HCT116 (cell line): ENCODE measurements at regions not wholly inside any gene's neighbourhood (a gene's known extent, or its start where the extent isn't known, plus 50 kb on each side); places are given as distances from the start of the nearest gene placed in this dataset.
"Not testable (repeated sequence)": the region's sequence is repeated elsewhere in the genome, so short reads cannot be mapped to it uniquely, and the experiment has no call there.

Source experiments
- ATAC-seq: fragments of 200-7000 bp; cut with Tn5 transposase; 2 replicates; pipeline ENCODE4 v1.9.1; 2020; ENCODE audit warnings: mild to moderate bottlenecking, moderate library complexity
- BruUV-seq: library from RNA; stranded (reverse); fragments of 400-500 nt; replicated peaks from 2 replicates; lab custom pipeline; 2021; lab: Mats Ljungman, UMichigan
- CTCF ChIA-PET: fragments of 300-600 bp; sonication (Branson Sonifier 250); formaldehyde crosslinking; loops from one replicate; lab custom pipeline; 2021; ENCODE audit warnings: antibody characterized with exemption; lab: Charles Lee
- POLR2A ChIA-PET: fragments of 300-600, 350-600 bp; sonication (Branson Sonifier 250); formaldehyde crosslinking; loops from one replicate; lab custom pipeline; 2021; ENCODE audit warnings: antibody characterized with exemption; lab: Charles Lee
- RAD21 ChIA-PET, 2 experiments: fragments of 300-600 bp; sonication (Branson Sonifier 250); formaldehyde crosslinking; loops; one replicate each; lab custom pipeline; 2023; ENCODE audit warnings: low total read pairs in 2 of 2; ENCODE audit not compliant: uncharacterized antibody in 2 of 2, unreplicated experiment in 2 of 2, low non-redundant PET in 1 of 2; lab: Charles Lee
- DNase-seq: peaks from one replicate; pipeline ENCODE4 v3.0.0-alpha.2; 2010; ENCODE audit warnings: low read depth, low spot score
- H2AFZ ChIP-seq: fragments of 200-600 bp; shearing (Covaris generic), sonication (generic); 2 replicates; pipeline ENCODE4 v1.6.1; 2017; ENCODE audit warnings: low read depth, mixed run types, mixed read lengths, antibody characterized with exemption, low read length; ENCODE audit not compliant: poor library complexity, severe bottlenecking
- H3K27ac ChIP-seq: 2 replicates; pipeline ENCODE4 v1.5.1; 2012; ENCODE audit warnings: low read depth, low read length
- H3K27me3 ChIP-seq: fragments of 200-600 bp; sonication (generic); 2 replicates; pipeline ENCODE4 v1.6.1; 2016; ENCODE audit warnings: mixed run types, low read length, mixed read lengths; ENCODE audit not compliant: insufficient read depth
- H3K36me3 ChIP-seq, 2 experiments: fragments of 200-500 bp in 1 of 2; fragments of 200-600 bp in 1 of 2; sonication (Bioruptor generic) in 1 of 2; sonication (generic) in 1 of 2; 2 replicates each; pipeline versions ENCODE4 v1.5.1 to v1.6.1; 2014 to 2016; ENCODE audit warnings: low read length in 2 of 2, inconsistent platforms in 1 of 2, mixed read lengths in 1 of 2, mixed run types in 1 of 2; ENCODE audit not compliant: insufficient read depth in 2 of 2, control insufficient read depth in 1 of 2
- H3K4me1 ChIP-seq, 2 experiments: fragments of 200-600 bp in 1 of 2; sonication (generic) in 1 of 2; 2 replicates each; pipeline versions ENCODE4 v1.5.1 to v1.6.1; 2012 to 2017; ENCODE audit warnings: low read length in 2 of 2, inconsistent platforms in 1 of 2, mild to moderate bottlenecking in 1 of 2, mixed read lengths in 1 of 2, mixed run types in 1 of 2, moderate library complexity in 1 of 2; ENCODE audit not compliant: insufficient read depth in 2 of 2, control insufficient read depth in 1 of 2
- H3K4me2 ChIP-seq: fragments of 200-600 bp; sonication (generic); 2 replicates; pipeline ENCODE4 v1.6.1; 2017; ENCODE audit warnings: mixed run types, low read length, mixed read lengths
- H3K4me3 ChIP-seq, 2 experiments: fragments of 200-600 bp in 1 of 2; sonication (generic) in 1 of 2; replicated peaks in 1 of 2; 2 replicates each; pipeline ENCODE4 v1.5.1; 2011 to 2016; ENCODE audit warnings: low read length in 2 of 2, control low read depth in 1 of 2, low read depth in 1 of 2, mild to moderate bottlenecking in 1 of 2, mixed read lengths in 1 of 2, mixed run types in 1 of 2
- H3K79me2 ChIP-seq: fragments of 200-600 bp; sonication (generic); 2 replicates; pipeline ENCODE4 v1.6.1; 2017; ENCODE audit warnings: mild to moderate bottlenecking, mixed run types, low read length, moderate library complexity, mixed read lengths; ENCODE audit not compliant: insufficient read depth
- H3K9ac ChIP-seq: fragments of 200-600 bp; sonication (generic); 2 replicates; pipeline ENCODE4 v1.6.1; 2016; ENCODE audit warnings: low read length, mixed read lengths
- H3K9me2 ChIP-seq: fragments of 200-600 bp; sonication (generic), shearing (Covaris generic); 2 replicates; pipeline ENCODE4 v1.6.1; 2017; ENCODE audit warnings: mixed run types, mild to moderate bottlenecking, moderate library complexity; ENCODE audit not compliant: insufficient read depth
- H3K9me3 ChIP-seq, 2 experiments: fragments of 200-500 bp in 1 of 2; fragments of 200-600 bp in 1 of 2; sonication (Bioruptor generic) in 1 of 2; sonication (generic) in 1 of 2; 2 replicates each; pipeline ENCODE4 v1.6.1; 2014 to 2017; ENCODE audit warnings: low read length in 2 of 2, mixed read lengths in 2 of 2, inconsistent platforms in 1 of 2, low read depth in 1 of 2, mild to moderate bottlenecking in 1 of 2, mixed run types in 1 of 2, moderate library complexity in 1 of 2; ENCODE audit not compliant: control insufficient read depth in 1 of 2, insufficient read depth in 1 of 2
- H4K20me1 ChIP-seq: fragments of 200-600 bp; sonication (generic), shearing (Covaris generic); 2 replicates; pipeline ENCODE4 v1.6.1; 2017; ENCODE audit warnings: mixed run types, mild to moderate bottlenecking, moderate library complexity; ENCODE audit not compliant: insufficient read depth
- POLR2AphosphoS5 ChIP-seq: IDR thresholded peaks from 2 replicates; pipeline ENCODE4 v1.6.1; 2011; ENCODE audit warnings: mild to moderate bottlenecking, low read depth, low read length, moderate library complexity
- ZFX ChIP-seq: fragments of 450-650 bp; IDR thresholded peaks from 2 replicates; pipeline ENCODE4 v1.6.1; 2017
- intact Hi-C: fragments of 100-400 bp; cut with micrococcal nuclease; formaldehyde crosslinking; loops from 2 replicates; pipeline ENCODE4 v1.10.0; 2022
- TF ChIP-seq, protein P1 (sequence below): IDR thresholded peaks from 2 replicates; pipeline ENCODE4 v1.6.1; 2012

DNA sequence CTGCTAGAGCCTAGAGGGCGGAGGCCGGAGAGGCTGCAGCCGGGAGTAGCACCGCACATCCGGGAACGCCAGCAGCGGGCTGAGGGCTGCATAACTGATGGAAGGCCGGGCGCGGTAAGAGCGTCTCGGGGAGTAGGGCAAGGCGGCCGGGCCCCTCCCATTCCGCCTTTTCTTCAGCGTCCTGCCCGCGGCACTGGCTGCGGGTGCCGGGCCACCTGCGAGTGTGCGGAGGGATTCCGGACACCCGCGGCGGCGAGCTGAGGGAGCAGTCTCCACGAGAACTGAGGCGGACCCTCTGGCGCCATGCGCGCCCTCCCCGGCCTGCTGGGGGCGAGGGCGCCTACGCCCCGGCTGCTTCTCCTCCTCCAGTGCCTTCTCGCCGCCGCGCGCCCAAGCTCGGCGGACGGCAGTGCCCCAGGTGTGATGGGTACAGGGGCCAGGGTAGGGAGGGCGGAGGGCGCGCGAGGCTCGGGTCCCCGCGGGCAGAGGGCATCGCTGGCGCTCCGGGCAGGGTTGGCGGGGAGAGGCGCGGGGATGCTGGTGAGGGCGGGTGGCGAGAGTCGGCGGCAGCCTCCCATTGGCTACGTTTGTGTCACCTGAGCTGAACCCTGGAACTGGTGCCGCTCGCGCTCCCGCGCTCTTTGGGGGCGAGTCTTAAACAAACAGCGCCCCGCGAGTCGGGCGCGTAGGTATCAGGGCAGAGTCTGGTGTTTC is 334.4 kb downstream of the SRGAP2C start:
- no peaks in the 10 kb centered on the region for H4K20me1 ChIP-seq
- H3K27ac ChIP-seq = peak overlapping the region; percentile 55
- H3K9ac ChIP-seq = peak overlapping the region; percentile 50
- H3K4me3 ChIP-seq = peak overlapping the region; percentile 40 to 54
- intact Hi-C loops = loop anchor here (2.0 to 5.0 kb wide), 2 partner anchors 14 to 37 kb away; no protein-coding TSS in a partner anchor
- H3K9me3 ChIP-seq = no peaks in the 10 kb centered on the region
- peak; percentile 96 for ATAC-seq
- H3K36me3 ChIP-seq = no peaks in the 10 kb centered on the region
- peak; percentile 26 for DNase-seq
- H3K4me1 ChIP-seq = peaks cover 0 to 13% of the 10 kb centered on the region in 2 experiments; a peak in 1 of 4 replicates
- ChIA-PET POLR2A (no interaction called here), RAD21 (no interaction called here), CTCF (no interaction called here)
- BruUV-seq = no TSS peak
- H3K9me2 ChIP-seq = no peaks in the 10 kb centered on the region
- H3K79me2 ChIP-seq = no peaks in the 10 kb centered on the region
- H3K4me2 ChIP-seq = peak overlapping the region; percentile 72
- TF ChIP-seq ZFX = peak; percentile 44
- TF ChIP-seq POLR2AphosphoS5 = peak; percentile 33; the same call in 1 of the 2 replicates
- TF ChIP-seq, protein P1, sequence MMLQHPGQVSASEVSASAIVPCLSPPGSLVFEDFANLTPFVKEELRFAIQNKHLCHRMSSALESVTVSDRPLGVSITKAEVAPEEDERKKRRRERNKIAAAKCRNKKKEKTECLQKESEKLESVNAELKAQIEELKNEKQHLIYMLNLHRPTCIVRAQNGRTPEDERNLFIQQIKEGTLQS = no peak
- H3K27me3 ChIP-seq = no peaks in the 10 kb centered on the region
- no peak overlapping the region for H2AFZ ChIP-seq

DNA sequence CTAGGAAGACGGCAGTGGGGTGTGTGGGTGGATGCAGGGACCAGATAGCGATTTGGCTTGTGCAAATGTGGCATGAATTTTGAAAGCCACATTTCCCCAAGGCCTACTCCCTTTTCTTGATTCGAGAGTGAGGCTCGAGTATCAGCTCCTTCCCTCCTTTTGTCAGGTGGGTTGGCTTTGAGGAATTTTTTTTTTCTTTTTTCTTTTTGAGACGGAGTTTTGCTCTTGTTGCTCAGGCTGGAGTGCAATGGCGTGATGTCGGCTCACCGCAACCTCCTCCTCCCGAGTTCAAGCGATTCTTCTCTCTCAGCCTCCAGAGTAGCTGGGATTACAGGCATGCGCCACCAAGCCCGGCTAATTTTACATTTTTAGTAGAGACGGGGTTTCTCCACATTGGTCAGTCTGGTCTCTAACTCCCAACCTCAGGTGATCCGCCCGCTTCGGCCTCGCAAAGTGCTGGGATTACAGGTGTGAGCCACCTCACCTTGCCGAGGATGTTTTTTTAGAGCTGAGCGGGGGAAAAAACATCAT is 335.0 kb downstream of the SRGAP2C start:
- ATAC-seq = not testable (repeated sequence)
- intact Hi-C loops = loop anchor here (2.0 to 5.0 kb wide), 2 partner anchors 15 to 38 kb away; no protein-coding TSS in a partner anchor
- TSS peak; percentile 56 for BruUV-seq

More for the DNA sequence above, 335.0 kb downstream of the SRGAP2C start:
- H2AFZ ChIP-seq, H3K36me3 ChIP-seq, POLR2A ChIA-PET, CTCF ChIA-PET, RAD21 ChIA-PET, H3K27me3 ChIP-seq, DNase-seq, H3K9me3 ChIP-seq, H4K20me1 ChIP-seq, H3K79me2 ChIP-seq, H3K9me2 ChIP-seq: not testable (repeated sequence)
- peak overlapping the region; percentile 72 for H3K4me2 ChIP-seq
- peaks cover 0 to 13% of the 10 kb centered on the region in 2 experiments; a peak in 1 of 4 replicates for H3K4me1 ChIP-seq
- H3K9ac ChIP-seq = peak overlapping the region; percentile 50
- peak overlapping the region; percentile 40 to 54; a peak in 3 of 4 replicates for H3K4me3 ChIP-seq
- peak overlapping the region; percentile 55; the same call in 1 of the 2 replicates for H3K27ac ChIP-seq
